D721Med (cell line): ENCODE measurements at regions not wholly inside any gene's neighbourhood (a gene's known extent, or its start where the extent isn't known, plus 50 kb on each side); places are given as distances from the start of the nearest gene placed in this dataset.

Source experiments
- DNase-seq: peaks from one replicate; pipeline ENCODE4 v3.0.0; 2011; ENCODE audit warnings: low spot score; ENCODE audit not compliant: insufficient read length
- FAIRE-seq: peaks from 2 replicates; lab custom pipeline; 2011; peaks lifted over from hg19 to GRCh38; lab: Jason Lieb, UNC
- TF ChIP-seq, protein P1 (sequence below): IDR thresholded peaks from 2 replicates; pipeline ENCODE4 v1.5.1; 2012; ENCODE audit warnings: mild to moderate bottlenecking, control low read depth; ENCODE audit not compliant: insufficient read depth; ENCODE audit errors: missing control alignments

DNA sequence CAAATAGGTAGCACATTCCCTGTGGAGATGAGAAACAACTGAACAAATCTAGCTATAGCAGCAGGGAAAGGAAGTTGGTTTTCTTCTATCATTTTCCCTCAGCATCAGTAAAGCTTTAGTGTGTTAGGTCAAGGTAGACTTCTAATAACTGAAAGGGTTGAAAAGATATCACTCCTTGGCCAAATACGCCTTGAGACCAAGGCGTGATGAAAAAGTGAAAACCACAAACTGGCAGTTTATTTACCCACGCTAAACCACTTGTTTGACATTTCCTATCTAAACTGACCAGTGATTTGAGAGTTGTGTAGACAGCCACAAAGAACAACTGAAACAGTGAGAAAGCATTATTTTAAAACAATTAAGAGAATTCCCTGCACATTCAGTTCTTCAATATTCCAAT is 99.6 kb upstream of the SOX5 start:
- TF ChIP-seq, protein P1, sequence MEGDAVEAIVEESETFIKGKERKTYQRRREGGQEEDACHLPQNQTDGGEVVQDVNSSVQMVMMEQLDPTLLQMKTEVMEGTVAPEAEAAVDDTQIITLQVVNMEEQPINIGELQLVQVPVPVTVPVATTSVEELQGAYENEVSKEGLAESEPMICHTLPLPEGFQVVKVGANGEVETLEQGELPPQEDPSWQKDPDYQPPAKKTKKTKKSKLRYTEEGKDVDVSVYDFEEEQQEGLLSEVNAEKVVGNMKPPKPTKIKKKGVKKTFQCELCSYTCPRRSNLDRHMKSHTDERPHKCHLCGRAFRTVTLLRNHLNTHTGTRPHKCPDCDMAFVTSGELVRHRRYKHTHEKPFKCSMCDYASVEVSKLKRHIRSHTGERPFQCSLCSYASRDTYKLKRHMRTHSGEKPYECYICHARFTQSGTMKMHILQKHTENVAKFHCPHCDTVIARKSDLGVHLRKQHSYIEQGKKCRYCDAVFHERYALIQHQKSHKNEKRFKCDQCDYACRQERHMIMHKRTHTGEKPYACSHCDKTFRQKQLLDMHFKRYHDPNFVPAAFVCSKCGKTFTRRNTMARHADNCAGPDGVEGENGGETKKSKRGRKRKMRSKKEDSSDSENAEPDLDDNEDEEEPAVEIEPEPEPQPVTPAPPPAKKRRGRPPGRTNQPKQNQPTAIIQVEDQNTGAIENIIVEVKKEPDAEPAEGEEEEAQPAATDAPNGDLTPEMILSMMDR, result no peak
- no peak for FAIRE-seq

DNA sequence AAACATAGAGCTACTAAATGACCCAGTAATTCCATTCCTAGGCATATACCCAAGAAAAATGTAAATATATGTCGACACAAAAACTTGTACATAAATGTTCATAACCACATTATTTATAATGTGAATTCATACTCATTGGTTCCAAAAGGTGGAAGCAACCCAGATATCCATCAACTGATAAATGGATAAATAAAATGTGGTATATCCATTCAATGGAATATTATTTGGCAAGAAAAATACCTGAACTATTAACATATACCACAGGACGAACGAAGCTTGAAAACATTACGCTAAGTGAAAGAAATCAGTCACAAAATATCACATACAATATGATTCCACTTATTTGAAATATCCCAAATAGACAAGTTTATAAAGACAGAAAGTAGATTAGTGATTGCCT is 99.0 kb upstream of the SOX5 start:
- no peak for DNase-seq
- peak; percentile 53 for FAIRE-seq
- TF ChIP-seq, protein P1, result no peak

More for the DNA sequence above, 99.6 kb upstream of the SOX5 start:
- DNase-seq, result no peak

DNA sequence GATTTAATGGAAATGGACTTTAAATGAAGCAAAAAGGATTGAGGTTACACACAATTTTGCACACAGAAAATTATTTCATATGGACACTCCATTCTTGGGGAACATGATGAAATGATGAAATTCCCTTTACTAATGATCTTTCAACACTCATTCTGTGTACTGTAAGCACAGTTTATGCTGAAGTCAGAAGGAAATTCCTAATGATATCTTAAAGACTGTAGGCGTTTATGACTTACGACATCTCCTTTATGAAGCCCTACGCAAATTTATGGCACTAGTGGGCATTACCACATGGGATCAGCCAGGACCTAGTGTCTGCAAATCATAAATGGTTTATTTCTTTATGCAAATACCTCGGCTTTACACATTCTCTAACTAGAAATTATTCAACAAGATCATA is 97.9 kb upstream of the SOX5 start:
- no peak for DNase-seq
- FAIRE-seq, result no peak
- TF ChIP-seq, protein P1, result no peak

DNA sequence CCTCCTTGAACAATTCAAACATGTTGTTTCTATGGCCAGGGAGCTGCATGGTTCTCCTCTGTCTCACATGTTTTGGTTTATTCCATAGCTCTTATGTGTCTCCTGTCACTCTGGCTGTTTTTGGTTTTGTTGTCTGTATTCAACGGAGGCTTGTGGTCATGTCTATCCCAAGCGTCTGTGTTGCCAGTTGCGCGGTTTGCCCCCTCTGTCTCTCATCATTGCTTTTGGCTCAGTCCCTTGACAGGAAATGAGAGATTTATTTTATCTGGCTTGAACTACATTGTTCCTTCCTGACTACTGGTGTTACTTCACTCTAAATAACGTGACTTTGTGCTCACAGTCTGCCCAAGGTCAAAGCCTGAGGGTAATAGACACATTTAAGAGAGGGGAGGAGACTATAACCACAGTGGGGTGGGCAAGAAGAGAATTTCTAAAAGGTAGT is 96.4 kb upstream of the SOX5 start:
- no peak for DNase-seq
- FAIRE-seq, result no peak
- TF ChIP-seq, protein P1, result no peak

DNA sequence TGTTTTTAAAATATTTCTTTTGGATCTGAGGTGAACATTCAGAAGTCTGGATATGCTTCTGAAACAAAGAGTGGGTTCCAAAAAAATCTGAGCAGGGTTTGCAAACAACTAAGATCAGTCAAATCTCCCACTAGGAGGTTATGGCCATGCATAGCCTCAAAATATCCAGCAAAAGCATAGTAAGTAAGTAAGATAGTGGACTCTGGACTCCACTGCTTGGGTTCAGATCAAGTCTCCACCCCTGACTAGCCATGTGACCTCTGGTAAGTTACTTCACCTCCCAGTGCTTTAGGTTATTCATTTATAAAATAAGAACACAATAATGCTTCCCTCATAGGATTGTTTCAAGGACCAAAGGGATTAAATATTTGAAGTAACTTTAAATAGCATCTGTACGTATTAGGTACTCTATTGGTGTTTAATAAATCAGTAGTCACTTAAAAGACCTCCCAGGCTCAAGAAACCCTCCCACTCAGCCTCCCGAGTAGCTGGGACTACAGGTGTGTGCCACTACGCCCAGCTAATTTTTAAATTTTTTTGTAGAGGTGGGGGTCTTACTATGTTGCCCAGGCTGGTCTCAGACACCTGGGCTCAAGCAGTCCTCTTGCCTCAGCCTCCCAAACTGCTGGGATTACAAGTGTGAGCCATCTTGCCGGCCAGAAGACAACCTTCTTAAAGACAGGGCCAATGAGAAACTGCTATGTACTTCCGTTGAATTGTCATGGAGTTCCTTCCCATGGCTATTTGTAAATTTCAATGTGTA is 95.7 kb upstream of the SOX5 start:
- FAIRE-seq, result no peak
- no peak for DNase-seq
- TF ChIP-seq, protein P1, result no peak

DNA sequence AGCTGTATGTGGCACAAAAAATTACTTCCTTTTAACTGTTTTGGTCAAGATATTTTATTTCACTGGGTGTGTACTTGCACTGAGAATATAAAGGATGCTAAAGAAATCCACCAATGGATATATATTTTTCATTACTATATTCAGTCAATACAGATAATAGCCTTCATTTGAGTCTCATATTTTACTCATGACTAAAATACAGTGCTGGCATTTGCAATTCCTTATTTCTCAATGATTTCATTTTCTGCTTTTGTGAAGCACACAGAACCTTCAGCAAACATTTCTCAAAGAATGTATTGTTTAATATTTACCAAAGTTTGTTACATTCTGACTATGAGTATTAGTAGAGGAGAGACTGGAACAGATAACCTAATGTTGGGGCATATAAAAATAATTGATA is 93.2 kb upstream of the SOX5 start:
- FAIRE-seq, result no peak

More for the DNA sequence above, 93.2 kb upstream of the SOX5 start:
- DNase-seq, result no peak
- TF ChIP-seq, protein P1, result no peak
